SK-N-SH treated with all-trans-retinoic acid at 6 μM for 48 hours (cell line): ENCODE measurements at regions not wholly inside any gene's neighbourhood (a gene's known extent, or its start where the extent isn't known, plus 50 kb on each side); places are given as distances from the start of the nearest gene placed in this dataset.
A peak's percentile ranks its signal among the peaks of the same experiment; 100 is the strongest.
"Not testable (repeated sequence)": the region's sequence is repeated elsewhere in the genome, so short reads cannot be mapped to it uniquely, and the experiment has no call there.

Experiments used
- ATAC-seq: fragments of 200-7000 bp; cut with Tn5 transposase; 3 replicates; pipeline ENCODE4 v1.9.1; 2020; ENCODE audit warnings: mild to moderate bottlenecking, moderate library complexity
- ARNTL ChIP-seq: fragments of 450-650 bp; formaldehyde crosslinking; IDR thresholded peaks from 2 replicates; pipeline ENCODE4 v1.5.0; 2020; ENCODE audit warnings: low read depth, mild to moderate bottlenecking, moderate library complexity, borderline replicate concordance
- BACH2 ChIP-seq: fragments of 250-450 bp; sonication (Bioruptor Pico); IDR thresholded peaks from 2 replicates; pipeline ENCODE4 v1.9.0; 2021; ENCODE audit warnings: mild to moderate bottlenecking, borderline replicate concordance
- ESRRG ChIP-seq: fragments of 250-450 bp; sonication (Bioruptor Pico); IDR thresholded peaks from 2 replicates; pipeline ENCODE4 v1.6.1; 2021; ENCODE audit warnings: mild to moderate bottlenecking
- GLIS3 ChIP-seq: fragments of 250-450 bp; sonication (Bioruptor Pico); IDR thresholded peaks from 2 replicates; pipeline ENCODE4 v1.5.0; 2020; ENCODE audit warnings: mild to moderate bottlenecking, moderate library complexity
- ISL1 ChIP-seq: fragments of 250-450 bp; sonication (Bioruptor Pico); IDR thresholded peaks from 2 replicates; pipeline ENCODE4 v2.1.2; 2022; ENCODE audit warnings: mild to moderate bottlenecking, moderate library complexity
- OSR1 ChIP-seq: fragments of 250-450 bp; sonication (Bioruptor Pico); IDR thresholded peaks from 2 replicates; pipeline ENCODE4 v1.8.0; 2022; ENCODE audit warnings: moderate library complexity, mild to moderate bottlenecking, inconsistent platforms
- PPARA ChIP-seq: fragments of 250-450 bp; sonication (Bioruptor Pico); IDR thresholded peaks from 2 replicates; pipeline ENCODE4 v1.5.0; 2020; ENCODE audit warnings: mild to moderate bottlenecking, borderline replicate concordance
- SNAI2 ChIP-seq: fragments of 250-450 bp; sonication (Bioruptor Pico); IDR thresholded peaks from 2 replicates; pipeline ENCODE4 v1.5.0; 2020; ENCODE audit warnings: mild to moderate bottlenecking, moderate library complexity
- TCF4 ChIP-seq: fragments of 250-450 bp; sonication (Bioruptor Pico); IDR thresholded peaks from 2 replicates; pipeline ENCODE4 v1.8.0; 2021; ENCODE audit warnings: mild to moderate bottlenecking, moderate library complexity, borderline replicate concordance
- TOX ChIP-seq: fragments of 250-450 bp; sonication (Bioruptor Pico); IDR thresholded peaks from 2 replicates; pipeline ENCODE4 v1.8.0; 2021; ENCODE audit warnings: mild to moderate bottlenecking, moderate library complexity, borderline replicate concordance
- ZFP3 ChIP-seq: fragments of 250-450 bp; sonication (Bioruptor Pico); IDR thresholded peaks from 2 replicates; pipeline ENCODE4 v1.5.0; 2020; ENCODE audit warnings: mild to moderate bottlenecking, moderate library complexity
- ZFP30 ChIP-seq: fragments of 450-650 bp; formaldehyde crosslinking; IDR thresholded peaks from 2 replicates; pipeline ENCODE4 v1.5.0; 2022; ENCODE audit warnings: mild to moderate bottlenecking, moderate library complexity
- ZNF70 ChIP-seq: fragments of 450-650 bp; formaldehyde crosslinking; IDR thresholded peaks from 2 replicates; pipeline ENCODE4 v1.5.0; 2020; ENCODE audit warnings: mild to moderate bottlenecking, moderate library complexity
- ZNF8 ChIP-seq: fragments of 450-650 bp; formaldehyde crosslinking; IDR thresholded peaks from 2 replicates; pipeline ENCODE4 v1.5.0; 2020; ENCODE audit warnings: mild to moderate bottlenecking, moderate library complexity
- TF ChIP-seq, protein P1 (sequence below): fragments of 250-450 bp; sonication (Bioruptor Pico); IDR thresholded peaks from 2 replicates; pipeline ENCODE4 v1.5.1; 2020; ENCODE audit warnings: low read depth, mild to moderate bottlenecking, moderate library complexity
- TF ChIP-seq, protein P2 (sequence below): fragments of 250-450 bp; sonication (Bioruptor Pico); IDR thresholded peaks from 2 replicates; pipeline ENCODE4 v1.5.1; 2021; ENCODE audit warnings: mild to moderate bottlenecking, moderate library complexity
- TF ChIP-seq, protein P3 (sequence below): fragments of 250-450 bp; sonication (Bioruptor Pico); IDR thresholded peaks from 2 replicates; pipeline ENCODE4 v1.5.0; 2020; ENCODE audit warnings: mild to moderate bottlenecking, moderate library complexity
- TF ChIP-seq, protein P4 (sequence below): fragments of 250-450 bp; sonication (Bioruptor Pico); IDR thresholded peaks from 2 replicates; pipeline ENCODE4 v1.8.0; 2021; ENCODE audit warnings: low read depth, mild to moderate bottlenecking, moderate library complexity, borderline replicate concordance
- TF ChIP-seq, protein P5 (sequence below): fragments of 250-450 bp; sonication (Bioruptor Pico); IDR thresholded peaks from 2 replicates; pipeline ENCODE4 v1.8.0; 2020; ENCODE audit warnings: mild to moderate bottlenecking, moderate library complexity, borderline replicate concordance

DNA sequence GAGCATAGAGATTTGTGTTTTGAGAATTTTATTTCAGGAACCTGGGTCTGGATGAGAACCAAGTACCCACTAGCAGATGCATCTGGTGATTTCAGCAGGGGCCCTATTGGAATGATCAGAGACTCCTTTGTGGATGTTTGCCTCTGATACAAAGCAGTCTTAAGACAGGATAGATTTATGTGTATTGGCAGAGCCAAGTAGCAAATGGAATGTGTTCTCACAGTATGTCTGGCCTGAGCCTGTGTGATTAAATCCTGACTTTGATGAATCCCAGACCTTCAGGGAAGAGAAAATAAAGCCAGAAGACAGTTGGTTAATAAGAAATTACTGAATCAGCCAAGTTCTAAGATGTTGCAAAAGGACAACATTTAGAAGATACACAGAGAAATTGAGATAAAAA is 755.5 kb upstream of the SEMA6D start:
- ATAC-seq = no peak
- TF ChIP-seq ZFP3 (CRISPR knock-in tag) = peak; percentile 59; the same call in 1 of the 2 replicates
- TF ChIP-seq, protein P1, sequence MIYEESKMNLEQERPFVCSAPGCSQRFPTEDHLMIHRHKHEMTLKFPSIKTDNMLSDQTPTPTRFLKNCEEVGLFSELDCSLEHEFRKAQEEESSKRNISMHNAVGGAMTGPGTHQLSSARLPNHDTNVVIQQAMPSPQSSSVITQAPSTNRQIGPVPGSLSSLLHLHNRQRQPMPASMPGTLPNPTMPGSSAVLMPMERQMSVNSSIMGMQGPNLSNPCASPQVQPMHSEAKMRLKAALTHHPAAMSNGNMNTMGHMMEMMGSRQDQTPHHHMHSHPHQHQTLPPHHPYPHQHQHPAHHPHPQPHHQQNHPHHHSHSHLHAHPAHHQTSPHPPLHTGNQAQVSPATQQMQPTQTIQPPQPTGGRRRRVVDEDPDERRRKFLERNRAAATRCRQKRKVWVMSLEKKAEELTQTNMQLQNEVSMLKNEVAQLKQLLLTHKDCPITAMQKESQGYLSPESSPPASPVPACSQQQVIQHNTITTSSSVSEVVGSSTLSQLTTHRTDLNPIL = peak; percentile 90
- TF ChIP-seq, protein P2, sequence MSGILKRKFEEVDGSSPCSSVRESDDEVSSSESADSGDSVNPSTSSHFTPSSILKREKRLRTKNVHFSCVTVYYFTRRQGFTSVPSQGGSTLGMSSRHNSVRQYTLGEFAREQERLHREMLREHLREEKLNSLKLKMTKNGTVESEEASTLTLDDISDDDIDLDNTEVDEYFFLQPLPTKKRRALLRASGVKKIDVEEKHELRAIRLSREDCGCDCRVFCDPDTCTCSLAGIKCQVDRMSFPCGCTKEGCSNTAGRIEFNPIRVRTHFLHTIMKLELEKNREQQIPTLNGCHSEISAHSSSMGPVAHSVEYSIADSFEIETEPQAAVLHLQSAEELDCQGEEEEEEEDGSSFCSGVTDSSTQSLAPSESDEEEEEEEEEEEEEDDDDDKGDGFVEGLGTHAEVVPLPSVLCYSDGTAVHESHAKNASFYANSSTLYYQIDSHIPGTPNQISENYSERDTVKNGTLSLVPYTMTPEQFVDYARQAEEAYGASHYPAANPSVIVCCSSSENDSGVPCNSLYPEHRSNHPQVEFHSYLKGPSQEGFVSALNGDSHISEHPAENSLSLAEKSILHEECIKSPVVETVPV (CRISPR knock-in tag) = 0 out of 2 replicates have a peak, but pooled peaks have one; percentile 44
- peak; percentile 99 for TF ChIP-seq ISL1
- no peak for TF ChIP-seq OSR1 (CRISPR knock-in tag)
- TF ChIP-seq, protein P3, sequence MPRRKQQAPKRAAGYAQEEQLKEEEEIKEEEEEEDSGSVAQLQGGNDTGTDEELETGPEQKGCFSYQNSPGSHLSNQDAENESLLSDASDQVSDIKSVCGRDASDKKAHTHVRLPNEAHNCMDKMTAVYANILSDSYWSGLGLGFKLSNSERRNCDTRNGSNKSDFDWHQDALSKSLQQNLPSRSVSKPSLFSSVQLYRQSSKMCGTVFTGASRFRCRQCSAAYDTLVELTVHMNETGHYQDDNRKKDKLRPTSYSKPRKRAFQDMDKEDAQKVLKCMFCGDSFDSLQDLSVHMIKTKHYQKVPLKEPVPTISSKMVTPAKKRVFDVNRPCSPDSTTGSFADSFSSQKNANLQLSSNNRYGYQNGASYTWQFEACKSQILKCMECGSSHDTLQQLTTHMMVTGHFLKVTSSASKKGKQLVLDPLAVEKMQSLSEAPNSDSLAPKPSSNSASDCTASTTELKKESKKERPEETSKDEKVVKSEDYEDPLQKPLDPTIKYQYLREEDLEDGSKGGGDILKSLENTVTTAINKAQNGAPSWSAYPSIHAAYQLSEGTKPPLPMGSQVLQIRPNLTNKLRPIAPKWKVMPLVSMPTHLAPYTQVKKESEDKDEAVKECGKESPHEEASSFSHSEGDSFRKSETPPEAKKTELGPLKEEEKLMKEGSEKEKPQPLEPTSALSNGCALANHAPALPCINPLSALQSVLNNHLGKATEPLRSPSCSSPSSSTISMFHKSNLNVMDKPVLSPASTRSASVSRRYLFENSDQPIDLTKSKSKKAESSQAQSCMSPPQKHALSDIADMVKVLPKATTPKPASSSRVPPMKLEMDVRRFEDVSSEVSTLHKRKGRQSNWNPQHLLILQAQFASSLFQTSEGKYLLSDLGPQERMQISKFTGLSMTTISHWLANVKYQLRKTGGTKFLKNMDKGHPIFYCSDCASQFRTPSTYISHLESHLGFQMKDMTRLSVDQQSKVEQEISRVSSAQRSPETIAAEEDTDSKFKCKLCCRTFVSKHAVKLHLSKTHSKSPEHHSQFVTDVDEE = peak; percentile 83
- peak; percentile 91 for TF ChIP-seq GLIS3
- TF ChIP-seq, protein P4, sequence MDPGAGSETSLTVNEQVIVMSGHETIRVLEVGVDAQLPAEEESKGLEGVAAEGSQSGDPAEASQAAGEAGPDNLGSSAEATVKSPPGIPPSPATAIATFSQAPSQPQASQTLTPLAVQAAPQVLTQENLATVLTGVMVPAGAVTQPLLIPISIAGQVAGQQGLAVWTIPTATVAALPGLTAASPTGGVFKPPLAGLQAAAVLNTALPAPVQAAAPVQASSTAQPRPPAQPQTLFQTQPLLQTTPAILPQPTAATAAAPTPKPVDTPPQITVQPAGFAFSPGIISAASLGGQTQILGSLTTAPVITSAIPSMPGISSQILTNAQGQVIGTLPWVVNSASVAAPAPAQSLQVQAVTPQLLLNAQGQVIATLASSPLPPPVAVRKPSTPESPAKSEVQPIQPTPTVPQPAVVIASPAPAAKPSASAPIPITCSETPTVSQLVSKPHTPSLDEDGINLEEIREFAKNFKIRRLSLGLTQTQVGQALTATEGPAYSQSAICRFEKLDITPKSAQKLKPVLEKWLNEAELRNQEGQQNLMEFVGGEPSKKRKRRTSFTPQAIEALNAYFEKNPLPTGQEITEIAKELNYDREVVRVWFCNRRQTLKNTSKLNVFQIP (CRISPR knock-in tag) = peak; percentile 62; the same call in 1 of the 2 replicates
- TF ChIP-seq ZNF8 (CRISPR knock-in tag) = no peak
- TF ChIP-seq BACH2 (CRISPR knock-in tag) = no peak
- TF ChIP-seq ZNF70 (CRISPR knock-in tag) = no peak
- 0 out of 2 replicates have a peak, but pooled peaks have one; percentile 76 for TF ChIP-seq ESRRG (CRISPR knock-in tag)
- 0 out of 2 replicates have a peak, but pooled peaks have one; percentile 41 for TF ChIP-seq SNAI2 (CRISPR knock-in tag)
- TF ChIP-seq ZFP30 (CRISPR knock-in tag) = peak; percentile 50; the same call in 1 of the 2 replicates
- peak; percentile 87 for TF ChIP-seq TCF4 (CRISPR knock-in tag)
- TF ChIP-seq, protein P5, sequence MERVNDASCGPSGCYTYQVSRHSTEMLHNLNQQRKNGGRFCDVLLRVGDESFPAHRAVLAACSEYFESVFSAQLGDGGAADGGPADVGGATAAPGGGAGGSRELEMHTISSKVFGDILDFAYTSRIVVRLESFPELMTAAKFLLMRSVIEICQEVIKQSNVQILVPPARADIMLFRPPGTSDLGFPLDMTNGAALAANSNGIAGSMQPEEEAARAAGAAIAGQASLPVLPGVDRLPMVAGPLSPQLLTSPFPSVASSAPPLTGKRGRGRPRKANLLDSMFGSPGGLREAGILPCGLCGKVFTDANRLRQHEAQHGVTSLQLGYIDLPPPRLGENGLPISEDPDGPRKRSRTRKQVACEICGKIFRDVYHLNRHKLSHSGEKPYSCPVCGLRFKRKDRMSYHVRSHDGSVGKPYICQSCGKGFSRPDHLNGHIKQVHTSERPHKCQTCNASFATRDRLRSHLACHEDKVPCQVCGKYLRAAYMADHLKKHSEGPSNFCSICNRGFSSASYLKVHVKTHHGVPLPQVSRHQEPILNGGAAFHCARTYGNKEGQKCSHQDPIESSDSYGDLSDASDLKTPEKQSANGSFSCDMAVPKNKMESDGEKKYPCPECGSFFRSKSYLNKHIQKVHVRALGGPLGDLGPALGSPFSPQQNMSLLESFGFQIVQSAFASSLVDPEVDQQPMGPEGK (CRISPR knock-in tag) = peak; percentile 64; the same call in 1 of the 2 replicates

DNA sequence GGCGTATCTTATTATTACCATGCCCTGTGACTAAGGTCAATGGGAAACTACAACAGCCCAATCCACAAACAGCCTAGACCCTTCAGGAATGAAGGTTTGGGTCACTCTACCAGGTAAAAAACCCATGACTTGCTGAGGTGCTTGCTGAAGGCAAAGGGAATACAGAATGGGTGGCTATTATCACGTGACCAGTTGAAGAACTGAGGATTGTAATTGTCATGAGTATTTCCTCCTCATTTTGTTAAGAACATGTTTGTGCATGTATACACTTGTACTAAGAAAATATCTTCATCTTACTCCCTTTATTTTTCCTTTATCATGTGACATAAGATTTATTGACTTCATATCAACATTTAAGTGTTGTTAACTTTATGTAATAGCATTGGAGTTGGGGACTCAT is 729.2 kb upstream of the SEMA6D start:
- not testable (repeated sequence) for ATAC-seq

DNA sequence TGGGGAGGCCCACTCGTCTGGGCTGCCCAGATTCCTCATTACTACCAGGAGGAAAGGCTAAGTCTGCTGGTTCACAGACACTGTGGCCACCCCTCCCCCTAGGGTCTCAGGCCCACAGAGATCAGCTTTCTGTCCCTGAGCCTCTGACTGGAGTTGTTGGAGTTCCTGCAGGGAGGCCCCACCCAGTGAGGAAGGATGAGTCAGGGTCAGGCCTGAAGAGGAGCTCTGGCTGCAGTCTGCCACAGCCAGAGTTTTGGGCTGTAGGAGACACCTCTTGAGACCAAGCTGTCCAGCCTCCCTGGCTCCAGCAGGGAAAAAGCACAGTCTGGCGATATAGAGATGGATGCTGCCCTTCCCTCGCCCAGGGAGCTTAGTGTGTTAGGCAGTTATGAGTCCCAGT is 720.9 kb upstream of the SEMA6D start:
- ATAC-seq = no peak
- TF ChIP-seq TCF4 (CRISPR knock-in tag) = no peak
- no peak for TF ChIP-seq OSR1 (CRISPR knock-in tag)
- TF ChIP-seq ARNTL (CRISPR knock-in tag) = no peak
- TF ChIP-seq ZFP3 (CRISPR knock-in tag) = no peak
- TF ChIP-seq BACH2 (CRISPR knock-in tag) = no peak
- no peak for TF ChIP-seq PPARA (CRISPR knock-in tag)
- no peak for TF ChIP-seq SNAI2 (CRISPR knock-in tag)
- no peak for TF ChIP-seq ESRRG (CRISPR knock-in tag)
- no peak for TF ChIP-seq ZFP30 (CRISPR knock-in tag)
- TF ChIP-seq GLIS3 = no peak
- no peak for TF ChIP-seq TOX (CRISPR knock-in tag)
- TF ChIP-seq, protein P3 = no peak
